ENCODE measurements at regions not wholly inside any gene's neighbourhood (a gene's known extent, or its start where the extent isn't known, plus 50 kb on each side); places are given as distances from the start of the nearest gene placed in this dataset.
"Not testable (repeated sequence)": the region's sequence is repeated elsewhere in the genome, so short reads cannot be mapped to it uniquely, and the experiment has no call there.

- Histone ChIP-seq H3K36me3 (ENCODE audit: low read length) (no peaks in the 10 kb centered on the region), H2AFZ (ENCODE audit: low read depth, low read length, severe bottlenecking) (peak overlapping the region; percentile 36), H3K9ac (ENCODE audit: low read length) (no peak overlapping the region; the same call in 1 of the 2 replicates), H3K4me2 (ENCODE audit: low read depth, low read length, poor library complexity, severe bottlenecking) (peak overlapping the region; percentile 34), H4K20me1 (ENCODE audit: low read depth, low read length) (no peaks in the 10 kb centered on the region), H3K27ac (ENCODE audit: low read depth, low read length) (peak overlapping the region; percentile 80), H3K9me3 (ENCODE audit: insufficient read depth, low read length) (no peaks in the 10 kb centered on the region), H3K9me2 (replicated peaks; ENCODE audit: insufficient read depth, low read length) (no peaks in the 10 kb centered on the region), H3K79me2 (ENCODE audit: insufficient read depth, low read length) (no peaks in the 10 kb centered on the region), H3K4me3 (ENCODE audit: insufficient read depth, low read length, poor library complexity, severe bottlenecking) (no peak overlapping the region), H3K27me3 (ENCODE audit: low read length) (no peaks in the 10 kb centered on the region), H3F3A (ENCODE audit: insufficient read depth) (peaks cover 17% of the 10 kb centered on the region; the same call in 1 of the 2 replicates)
- TF ChIP-seq CTCF (IDR thresholded peaks at IDR 0.05; ENCODE audit: insufficient read depth, low read length, poor library complexity, severe bottlenecking) (no peak), EZH2phosphoT487 (conservative IDR thresholded peaks at IDR 0.05; ENCODE audit: low read length) (no peak)
These were observed 232.8 kb upstream of the FBXO33 start for GRCh38 chr14:39665075-39665475.

GRCh38 chr14:39664646-39665045 lies 232.4 kb upstream of the FBXO33 start:
- no peak overlapping the region for H2AFZ ChIP-seq (ENCODE audit: low read depth, low read length, severe bottlenecking)
- H3K9me2 ChIP-seq (replicated peaks; ENCODE audit: insufficient read depth, low read length): no peaks in the 10 kb centered on the region
- no peaks in the 10 kb centered on the region for H4K20me1 ChIP-seq (ENCODE audit: low read depth, low read length)
- H3K36me3 ChIP-seq (ENCODE audit: low read length): no peaks in the 10 kb centered on the region
- H3K27ac ChIP-seq (ENCODE audit: low read depth, low read length): peak overlapping the region; percentile 80
- H3K4me3 ChIP-seq (ENCODE audit: insufficient read depth, low read length, poor library complexity, severe bottlenecking): no peak overlapping the region
- H3K79me2 ChIP-seq (ENCODE audit: insufficient read depth, low read length): no peaks in the 10 kb centered on the region
- no peak overlapping the region; the same call in 1 of the 2 replicates for H3K9ac ChIP-seq (ENCODE audit: low read length)
- peak overlapping the region; percentile 34 for H3K4me2 ChIP-seq (ENCODE audit: low read depth, low read length, poor library complexity, severe bottlenecking)
- peaks cover 17% of the 10 kb centered on the region; the same call in 1 of the 2 replicates for H3F3A ChIP-seq (ENCODE audit: insufficient read depth)
- no peaks in the 10 kb centered on the region for H3K9me3 ChIP-seq (ENCODE audit: insufficient read depth, low read length)
- no peaks in the 10 kb centered on the region for H3K27me3 ChIP-seq (ENCODE audit: low read length)
- TF ChIP-seq EZH2phosphoT487 (conservative IDR thresholded peaks at IDR 0.05; ENCODE audit: low read length) (no peak), CTCF (IDR thresholded peaks at IDR 0.05; ENCODE audit: insufficient read depth, low read length, poor library complexity, severe bottlenecking) (no peak)

- Histone ChIP-seq H3K27me3 (ENCODE audit: low read length) (no peaks in the 10 kb centered on the region), H2AFZ (ENCODE audit: low read depth, low read length, severe bottlenecking) (peak overlapping the region; percentile 64), H3K9ac (ENCODE audit: low read length) (no peak overlapping the region), H3K36me3 (ENCODE audit: low read length) (no peaks in the 10 kb centered on the region), H3K4me2 (ENCODE audit: low read depth, low read length, poor library complexity, severe bottlenecking) (no peak overlapping the region), H3K9me2 (replicated peaks; ENCODE audit: insufficient read depth, low read length) (no peaks in the 10 kb centered on the region), H3K9me3 (ENCODE audit: insufficient read depth, low read length) (no peaks in the 10 kb centered on the region), H4K20me1 (ENCODE audit: low read depth, low read length) (no peaks in the 10 kb centered on the region), H3F3A (ENCODE audit: insufficient read depth) (no peaks in the 10 kb centered on the region), H3K79me2 (ENCODE audit: insufficient read depth, low read length) (no peaks in the 10 kb centered on the region), H3K4me3 (ENCODE audit: insufficient read depth, low read length, poor library complexity, severe bottlenecking) (no peak overlapping the region), H3K27ac (ENCODE audit: low read depth, low read length) (no peak overlapping the region)
- TF ChIP-seq EZH2phosphoT487 (conservative IDR thresholded peaks at IDR 0.05; ENCODE audit: low read length): no peak
- TF ChIP-seq CTCF (IDR thresholded peaks at IDR 0.05; ENCODE audit: insufficient read depth, low read length, poor library complexity, severe bottlenecking): no peak
These were observed 209.0 kb upstream of the FBXO33 start for GRCh38 chr14:39641224-39641623.

GRCh38 chr14:39639009-39639408 lies 206.8 kb upstream of the FBXO33 start:
- H3K9me2 ChIP-seq (replicated peaks; ENCODE audit: insufficient read depth, low read length); H3F3A ChIP-seq (ENCODE audit: insufficient read depth); H3K9me3 ChIP-seq (ENCODE audit: insufficient read depth, low read length); H3K79me2 ChIP-seq (ENCODE audit: insufficient read depth, low read length); H3K4me2 ChIP-seq (ENCODE audit: low read depth, low read length, poor library complexity, severe bottlenecking); H3K27ac ChIP-seq (ENCODE audit: low read depth, low read length); H3K4me3 ChIP-seq (ENCODE audit: insufficient read depth, low read length, poor library complexity, severe bottlenecking); H3K27me3 ChIP-seq (ENCODE audit: low read length); H2AFZ ChIP-seq (ENCODE audit: low read depth, low read length, severe bottlenecking); H3K36me3 ChIP-seq (ENCODE audit: low read length); H4K20me1 ChIP-seq (ENCODE audit: low read depth, low read length); H3K9ac ChIP-seq (ENCODE audit: low read length): not testable (repeated sequence)
